HEK293T (cell line): ENCODE measurements at regions not wholly inside any gene's neighbourhood (a gene's known extent, or its start where the extent isn't known, plus 50 kb on each side); places are given as distances from the start of the nearest gene placed in this dataset.

ENCODE experiments used
- ARNT ChIP-seq: fragments of 450-650 bp; IDR thresholded peaks from 2 replicates; pipeline ENCODE4 v1.6.1; 2017; ENCODE audit warnings: mild to moderate bottlenecking
- BHLHE40 ChIP-seq: fragments of 450-650 bp; IDR thresholded peaks from 2 replicates; pipeline ENCODE4 v1.6.1; 2016; ENCODE audit warnings: mild to moderate bottlenecking, moderate library complexity, borderline replicate concordance
- FOXM1 ChIP-seq: fragments of 450-650 bp; IDR thresholded peaks from 2 replicates; pipeline ENCODE4 v1.6.1; 2017; ENCODE audit warnings: mild to moderate bottlenecking, borderline replicate concordance
- SP1 ChIP-seq: fragments of 450-650 bp; IDR thresholded peaks from 2 replicates; pipeline ENCODE4 v1.6.1; 2017
- SUZ12 ChIP-seq: fragments of 450-650 bp; IDR thresholded peaks from 2 replicates; pipeline ENCODE4 v1.6.1; 2016; ENCODE audit warnings: mild to moderate bottlenecking
- ZNF384 ChIP-seq: fragments of 450-650 bp; IDR thresholded peaks from 2 replicates; pipeline ENCODE4 v1.6.1; 2016

- TF ChIP-seq ZNF384 (no peak), BHLHE40 (no peak), FOXM1 (no peak), ARNT (no peak), SP1 (no peak), SUZ12 (no peak)
Observed at GRCh38 chr1:82587371-82587770, 786.6 kb downstream of the ADGRL2 start.
